Right lobe of liver (tissue), 4 donors: ENCODE measurements at regions not wholly inside any gene's neighbourhood (a gene's known extent, or its start where the extent isn't known, plus 50 kb on each side); places are given as distances from the start of the nearest gene placed in this dataset.

Experiments used
- CTCF ChIP-seq, 4 donors: fragments of 200-600 bp in 3 of 4; fragments of 450-650 bp in 1 of 4; IDR thresholded peaks; one replicate each; pipeline versions ENCODE4 v1.5.1 to v1.8.0; 2016 to 2022; ENCODE audit warnings: antibody characterized with exemption in 4 of 4, mild to moderate bottlenecking in 2 of 4
- POLR2A ChIP-seq: fragments of 450-650 bp; IDR thresholded peaks from one replicate; pipeline ENCODE4 v1.6.1; 2017; ENCODE audit warnings: antibody characterized with exemption, mild to moderate bottlenecking
- donor health status: DM: no; HTN: no; CAD: no.
- donor health status: DM: no; HTN: no; CAD: no.
- donor health status: DM: no; HTN: yes; CAD: no.

GRCh38 chr12:76153616-76154015 lies 69.1 kb upstream of the NAP1L1 start:
- no peak for TF ChIP-seq POLR2A
- no peak for TF ChIP-seq CTCF (IDR thresholded peaks at IDR 0.05)
